B cell (primary cell): ENCODE measurements at regions not wholly inside any gene's neighbourhood (a gene's known extent, or its start where the extent isn't known, plus 50 kb on each side); places are given as distances from the start of the nearest gene placed in this dataset.

Experiments
- ATAC-seq: fragments of 200-7000 bp; cut with Tn5 transposase; one replicate; pipeline ENCODE4 v1.10.0; 2021; ENCODE audit warnings: low read depth, mild to moderate bottlenecking, moderate number of reproducible peaks, moderate library complexity
- CTCF ChIA-PET: fragments of 350-600 bp; sonication (Branson Sonifier 250); formaldehyde crosslinking; loops from one replicate; lab custom pipeline; 2021; ENCODE audit warnings: antibody characterized with exemption, inconsistent platforms; lab: Charles Lee
- POLR2A ChIA-PET: fragments of 350-600 bp; sonication (Branson Sonifier 250); formaldehyde crosslinking; loops from one replicate; lab custom pipeline; 2021; ENCODE audit warnings: antibody characterized with exemption; lab: Charles Lee
- DNase-seq: peaks from one replicate; pipeline ENCODE4 v3.0.0; 2013
- H2AFZ ChIP-seq: 2 replicates; pipeline ENCODE4 v1.6.1; 2012; ENCODE audit warnings: mild to moderate bottlenecking, low read depth, low read length; ENCODE audit not compliant: insufficient read depth, poor library complexity, severe bottlenecking
- H3K27ac ChIP-seq, 2 donors: 1 replicate in 1 of 2; 2 replicates in 1 of 2; pipeline ENCODE4 v1.5.1; 2012 to 2013; ENCODE audit warnings: low read length in 2 of 2, mild to moderate bottlenecking in 2 of 2, moderate library complexity in 1 of 2
- H3K27me3 ChIP-seq, 4 experiments: fragments of 200-600 bp in 1 of 4; sonication (generic) in 1 of 4; replicated peaks in 1 of 4; 1 replicate in 2 of 4; 2 replicates in 2 of 4; pipeline versions ENCODE4 v1.6.1 to v1.7.0; 2013 to 2016; ENCODE audit warnings: low read length in 3 of 4, mild to moderate bottlenecking in 2 of 4, mixed read lengths in 1 of 4, moderate library complexity in 1 of 4; ENCODE audit not compliant: insufficient read depth in 4 of 4, control insufficient read depth in 3 of 4; ENCODE audit errors: control extremely low read depth in 1 of 4
- H3K36me3 ChIP-seq, 2 experiments: replicated peaks in 1 of 2; 1 replicate in 1 of 2; 2 replicates in 1 of 2; pipeline versions ENCODE4 v1.6.1 to v1.7.1; 2013; ENCODE audit warnings: low read length in 1 of 2; ENCODE audit not compliant: insufficient read depth in 2 of 2, control insufficient read depth in 1 of 2; ENCODE audit errors: control extremely low read depth in 1 of 2, extremely low read depth in 1 of 2
- H3K4me1 ChIP-seq, 2 donors: fragments of 200-600 bp in 1 of 2; sonication (generic) in 1 of 2; 1 replicate in 1 of 2; 2 replicates in 1 of 2; pipeline versions ENCODE4 v1.5.1 to v1.6.1; 2013 to 2017; ENCODE audit warnings: low read length in 2 of 2; ENCODE audit not compliant: control insufficient read depth in 2 of 2, insufficient read depth in 2 of 2
- H3K4me2 ChIP-seq: replicated peaks from 2 replicates; pipeline ENCODE3; 2012; ENCODE audit warnings: mild to moderate bottlenecking, low read depth, low read length; ENCODE audit not compliant: poor library complexity, severe bottlenecking
- H3K4me3 ChIP-seq, 5 experiments: fragments of 200-600 bp in 1 of 5; sonication (generic) in 1 of 5; 1 replicate in 3 of 5; 2 replicates in 2 of 5; pipeline versions ENCODE4 v1.5.1 to v1.7.0; 2011 to 2016; ENCODE audit warnings: low read length in 4 of 5, mild to moderate bottlenecking in 4 of 5, low read depth in 2 of 5, control low read depth in 1 of 5, moderate library complexity in 1 of 5; ENCODE audit not compliant: insufficient read depth in 1 of 5; ENCODE audit errors: control extremely low read depth in 1 of 5, extremely low read depth in 1 of 5
- H3K79me2 ChIP-seq: fragments of 200-600 bp; sonication (generic); one replicate; pipeline ENCODE4 v1.6.0; 2016; ENCODE audit warnings: low read length; ENCODE audit not compliant: control insufficient read depth, insufficient read depth
- H3K9ac ChIP-seq: fragments of 200-600 bp; sonication (generic); 2 replicates; pipeline ENCODE4 v1.6.1; 2017; ENCODE audit warnings: mild to moderate bottlenecking, low read length, moderate library complexity
- H3K9me3 ChIP-seq, 3 donors: one replicate each; pipeline versions ENCODE4 v1.6.1 to v1.7.1; 2013; ENCODE audit warnings: low read length in 2 of 3; ENCODE audit not compliant: control insufficient read depth in 2 of 3, insufficient read depth in 1 of 3; ENCODE audit errors: control extremely low read depth in 1 of 3
- H4K20me1 ChIP-seq: 2 replicates; pipeline ENCODE4 v1.6.0; 2012; ENCODE audit warnings: mild to moderate bottlenecking, low read length; ENCODE audit not compliant: insufficient read depth, control insufficient read depth, poor library complexity, severe bottlenecking
- H3K27ac Mint-ChIP-seq: one replicate; pipeline ENCODE4 v1.8.0; 2021; ENCODE audit warnings: mixed read lengths
- H3K27me3 Mint-ChIP-seq: one replicate; pipeline ENCODE4 v1.8.0; 2021; ENCODE audit warnings: mixed read lengths
- H3K4me1 Mint-ChIP-seq: one replicate; pipeline ENCODE4 v1.8.0; 2021; ENCODE audit warnings: mixed read lengths
- H3K4me3 Mint-ChIP-seq: one replicate; pipeline ENCODE4 v1.8.0; 2021; ENCODE audit warnings: mixed read lengths
- H3K9me3 Mint-ChIP-seq: one replicate; pipeline ENCODE4 v1.8.0; 2022; ENCODE audit warnings: mixed read lengths; ENCODE audit not compliant: insufficient read depth
- CTCF ChIP-seq: fragments of 200-600 bp; IDR thresholded peaks from one replicate; pipeline ENCODE4 v1.8.0; 2022; ENCODE audit warnings: antibody characterized with exemption, mild to moderate bottlenecking
- EZH2 ChIP-seq: IDR thresholded peaks from 2 replicates; pipeline ENCODE4 v1.6.1; 2012; ENCODE audit warnings: borderline replicate concordance, low read depth, mild to moderate bottlenecking, moderate library complexity, low read length; ENCODE audit not compliant: insufficient read depth, poor library complexity, severe bottlenecking
- WGBS: methylation state at CpG from one replicate; pipeline ENCODE4 v1.1.5; 2013; ENCODE audit warnings: missing lambda C conversion rate; ENCODE audit not compliant: insufficient coverage; 5-methylcytosine and 5-hydroxymethylcytosine counted together
- intact Hi-C: fragments of 100-400 bp; cut with micrococcal nuclease; formaldehyde crosslinking; loops from one replicate; pipeline ENCODE4 v1.10.0; 2022

DNA sequence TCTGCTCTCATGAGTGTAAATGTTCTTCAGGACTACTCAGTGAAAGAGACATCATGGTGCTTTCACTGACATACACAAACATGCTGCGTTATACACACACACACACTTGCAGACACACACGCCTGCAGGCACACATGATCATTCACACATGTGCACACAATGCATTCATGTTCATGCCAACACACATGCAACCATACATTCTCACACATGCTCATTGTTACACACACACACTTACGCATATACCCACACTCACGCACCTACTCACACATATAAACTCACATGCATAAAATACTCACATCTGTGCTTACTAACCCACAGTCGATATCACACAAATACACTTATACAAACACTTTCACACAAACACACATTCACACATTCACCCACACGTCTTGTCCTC, 241.6 kb downstream of the LMX1A start:
- Histone ChIP-seq H3K27ac (no peak overlapping the region), H3K4me1 (no peaks in the 10 kb centered on the region), H3K4me2 (no peak overlapping the region), H4K20me1 (no peaks in the 10 kb centered on the region), H3K4me3 (no peak overlapping the region), H3K9me3 (no peaks in the 10 kb centered on the region), H3K36me3 (no peaks in the 10 kb centered on the region), H2AFZ (no peak overlapping the region), H3K79me2 (no peaks in the 10 kb centered on the region), H3K27me3 (peaks cover 0 to 12% (median 1%) of the 10 kb centered on the region in 4 experiments), H3K9ac (no peak overlapping the region)
- no peak for TF ChIP-seq EZH2
- no peak for TF ChIP-seq CTCF
- ChIA-PET POLR2A (no interaction called here), CTCF (interaction anchor here (0.8 to 1.4 kb wide), 7 partner anchors 9 to 478 kb away, joined by 3 to 5 read pairs (median 4); no protein-coding TSS in a partner anchor)
- Mint-ChIP-seq H3K27me3 (peaks cover 39% of the 10 kb centered on the region), H3K9me3 (no peaks in the 10 kb centered on the region), H3K4me1 (no peaks in the 10 kb centered on the region), H3K27ac (no peak overlapping the region), H3K4me3 (no peak overlapping the region)
- WGBS: 84% methylated on average over 6 of the region's 6 CpGs
- ATAC-seq: no peak
- intact Hi-C loops: loop anchor here (10.0 kb wide), 1 partner anchor 480 kb away; no protein-coding TSS in a partner anchor
- DNase-seq: no peak

DNA sequence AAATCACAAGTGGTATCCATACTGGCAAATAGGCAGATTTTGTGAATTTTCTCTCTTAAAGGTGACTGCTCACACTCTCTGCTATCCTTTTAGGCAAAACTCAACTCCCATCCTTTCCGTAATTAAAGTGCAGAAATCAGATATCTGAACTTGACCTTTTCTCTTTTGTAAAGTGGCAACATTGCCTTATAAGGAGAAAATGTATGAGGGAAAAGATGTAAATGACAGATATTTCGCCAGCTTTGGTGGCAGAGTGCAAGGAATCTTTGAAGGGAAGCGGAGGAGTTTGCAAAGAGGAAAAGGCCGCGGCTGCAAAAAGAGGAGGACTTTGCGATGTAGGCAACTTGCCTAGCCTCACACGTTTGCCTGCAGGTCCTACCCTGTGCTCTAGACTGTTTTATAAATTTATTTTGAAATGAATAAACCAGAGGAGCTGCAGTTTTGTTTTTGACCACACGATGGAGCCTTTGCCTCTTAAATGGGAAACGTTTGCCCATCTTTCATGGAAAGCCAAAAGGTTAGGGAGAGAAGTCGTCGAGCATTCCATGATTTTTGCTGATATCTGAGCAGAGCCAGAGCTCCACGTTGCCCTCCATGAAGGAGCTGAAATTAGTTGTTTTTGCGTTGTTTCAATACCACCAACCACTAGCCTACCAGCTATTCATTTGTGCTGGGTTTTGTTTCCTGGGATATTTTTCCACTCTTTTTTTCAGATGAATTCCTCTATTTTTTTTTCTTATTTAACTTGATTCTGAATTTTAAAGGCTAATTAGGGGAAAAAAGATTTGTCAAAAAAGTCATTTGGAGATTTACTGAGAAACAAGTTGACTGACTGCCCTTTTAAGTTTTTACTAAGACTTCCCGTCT, 242.3 kb downstream of the LMX1A start:
- intact Hi-C loops: loop anchor here (10.0 kb wide), 1 partner anchor 481 kb away; no protein-coding TSS in a partner anchor
- Mint-ChIP-seq H3K27me3 (peaks cover 33% of the 10 kb centered on the region), H3K4me1 (no peaks in the 10 kb centered on the region), H3K4me3 (no peak overlapping the region), H3K27ac (no peak overlapping the region), H3K9me3 (no peaks in the 10 kb centered on the region)
- Histone ChIP-seq H2AFZ (no peak overlapping the region), H3K27me3 (peaks cover 0 to 12% (median 1%) of the 10 kb centered on the region in 4 experiments), H3K4me1 (no peaks in the 10 kb centered on the region), H4K20me1 (no peaks in the 10 kb centered on the region), H3K4me2 (no peak overlapping the region), H3K9ac (no peak overlapping the region), H3K79me2 (no peaks in the 10 kb centered on the region), H3K9me3 (no peaks in the 10 kb centered on the region), H3K4me3 (no peak overlapping the region), H3K27ac (no peak overlapping the region), H3K36me3 (no peaks in the 10 kb centered on the region)
- TF ChIP-seq EZH2: no peak
- peak; percentile 78 for TF ChIP-seq CTCF
- 32% methylated on average over 10 of the region's 14 CpGs for WGBS
- ATAC-seq (no peak), DNase-seq (peak; percentile 9)
- CTCF ChIA-PET: interaction anchor here (0.8 to 1.4 kb wide), 8 partner anchors 9 to 479 kb away, joined by 3 to 5 read pairs (median 4); no protein-coding TSS in a partner anchor
- POLR2A ChIA-PET: no interaction called here
